ENCODE measurements at regions not wholly inside any gene's neighbourhood (a gene's known extent, or its start where the extent isn't known, plus 50 kb on each side); places are given as distances from the start of the nearest gene placed in this dataset.

- TF ChIP-seq CHD2 (IDR thresholded peaks at IDR 0.05; ENCODE audit: low read length) (no peak), RAD21 (IDR thresholded peaks at IDR 0.05 in 1 of 2, conservative IDR thresholded peaks at IDR 0.05 in 1 of 2; ENCODE audit: low read depth in 2 of 2, low read length in 2 of 2) (no peak)
Measured at GRCh38 chr21:21860888-21861287, 862.7 kb downstream of the NCAM2 start (continued).

Data from H1 (cell line).